Large intestine (tissue), 3 donors: ENCODE measurements at regions not wholly inside any gene's neighbourhood (a gene's known extent, or its start where the extent isn't known, plus 50 kb on each side); places are given as distances from the start of the nearest gene placed in this dataset.

ENCODE experiments used
- DNase-seq, 2 donors: peaks; one replicate each; pipeline versions ENCODE4 v3.0.0 to v3.0.0-alpha.2; 2013
- H3K27ac ChIP-seq: one replicate; pipeline ENCODE4 v1.5.1; 2013; ENCODE audit warnings: low read length
- H3K27me3 ChIP-seq: 2 replicates; pipeline ENCODE4 v1.6.1; 2013; ENCODE audit warnings: low read length; ENCODE audit not compliant: control insufficient read depth, insufficient read depth
- H3K36me3 ChIP-seq: 2 replicates; pipeline ENCODE4 v1.6.1; 2013; ENCODE audit warnings: low read length; ENCODE audit not compliant: control insufficient read depth, insufficient read depth
- H3K4me1 ChIP-seq: one replicate; pipeline ENCODE4 v1.6.1; 2013; ENCODE audit warnings: low read length; ENCODE audit not compliant: control insufficient read depth, insufficient read depth
- H3K4me3 ChIP-seq: one replicate; pipeline ENCODE4 v1.5.1; 2013; ENCODE audit warnings: low read length
- H3K9me3 ChIP-seq: one replicate; pipeline ENCODE4 v1.6.1; 2013; ENCODE audit warnings: mild to moderate bottlenecking, low read depth, low read length, moderate library complexity; ENCODE audit not compliant: control insufficient read depth
- WGBS: methylation state at CpG from one replicate; pipeline ENCODE4 v1.1.5; 2013; ENCODE audit warnings: low lambda C conversion rate; ENCODE audit not compliant: insufficient coverage; 5-methylcytosine and 5-hydroxymethylcytosine counted together

- Histone ChIP-seq H3K9me3 (no peaks in the 10 kb centered on the region), H3K4me3 (no peak overlapping the region), H3K27ac (no peak overlapping the region), H3K4me1 (no peaks in the 10 kb centered on the region), H3K36me3 (no peaks in the 10 kb centered on the region), H3K27me3 (peaks cover 20% of the 10 kb centered on the region)
- DNase-seq = no peak
- no CpG with 5 or more reads among the region's 6 CpGs for WGBS
These were observed 244.1 kb downstream of the BMP7 start for GRCh38 chr20:57022306-57022705.

DNA sequence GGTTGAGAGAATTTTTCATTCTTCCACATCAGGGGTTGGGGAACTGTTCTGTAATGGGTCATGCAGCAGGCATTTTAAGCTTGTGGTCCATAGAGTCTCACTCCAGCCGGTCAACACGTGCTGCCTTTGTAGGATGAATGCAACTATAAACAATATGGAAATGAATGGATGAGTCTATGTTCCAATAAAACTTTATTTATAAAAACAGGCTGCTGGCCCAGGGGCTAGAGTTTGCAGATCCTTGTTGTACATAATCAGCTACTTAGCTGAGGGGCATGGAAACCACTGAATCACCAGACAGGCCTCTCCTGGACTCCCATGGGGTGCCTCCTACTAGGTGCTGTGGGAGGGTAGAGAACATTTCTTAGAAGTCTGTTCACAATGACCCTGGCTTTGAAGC is 243.4 kb downstream of the BMP7 start:
- H3K27ac ChIP-seq = no peak overlapping the region
- no CpG with 5 or more reads among the region's 2 CpGs for WGBS
- no peak for DNase-seq

GRCh38 chr20:57023997-57024396 is 242.4 kb downstream of the BMP7 start:
- Histone ChIP-seq H3K4me1 (no peaks in the 10 kb centered on the region), H3K27me3 (peaks cover 18% of the 10 kb centered on the region), H3K4me3 (no peak overlapping the region), H3K9me3 (no peaks in the 10 kb centered on the region), H3K36me3 (no peaks in the 10 kb centered on the region), H3K27ac (no peak overlapping the region)
- no CpG with 5 or more reads among the region's 9 CpGs for WGBS
- no peak for DNase-seq

More for the DNA sequence above, 243.4 kb downstream of the BMP7 start:
- no peaks in the 10 kb centered on the region for H3K36me3 ChIP-seq
- no peaks in the 10 kb centered on the region for H3K9me3 ChIP-seq
- H3K4me1 ChIP-seq = no peaks in the 10 kb centered on the region
- H3K27me3 ChIP-seq = peaks cover 18% of the 10 kb centered on the region
- no peak overlapping the region for H3K4me3 ChIP-seq

GRCh38 chr20:57024849-57025248 is 241.6 kb downstream of the BMP7 start:
- no peak for DNase-seq
- no peaks in the 10 kb centered on the region for H3K36me3 ChIP-seq
- H3K9me3 ChIP-seq = no peaks in the 10 kb centered on the region
- peaks cover 18% of the 10 kb centered on the region for H3K27me3 ChIP-seq
- no CpG with 5 or more reads among the region's 4 CpGs for WGBS
- H3K4me1 ChIP-seq = no peaks in the 10 kb centered on the region
- H3K4me3 ChIP-seq = no peak overlapping the region
- no peak overlapping the region for H3K27ac ChIP-seq

- Histone ChIP-seq H3K4me1 (no peaks in the 10 kb centered on the region), H3K9me3 (no peaks in the 10 kb centered on the region), H3K27ac (no peak overlapping the region), H3K36me3 (no peaks in the 10 kb centered on the region), H3K27me3 (peaks cover 16% of the 10 kb centered on the region), H3K4me3 (no peak overlapping the region)
- DNase-seq = no peak
- 74% methylated on average over 3 of the region's 3 CpGs for WGBS
These were observed 241.2 kb downstream of the BMP7 start for GRCh38 chr20:57025261-57025660.

DNA sequence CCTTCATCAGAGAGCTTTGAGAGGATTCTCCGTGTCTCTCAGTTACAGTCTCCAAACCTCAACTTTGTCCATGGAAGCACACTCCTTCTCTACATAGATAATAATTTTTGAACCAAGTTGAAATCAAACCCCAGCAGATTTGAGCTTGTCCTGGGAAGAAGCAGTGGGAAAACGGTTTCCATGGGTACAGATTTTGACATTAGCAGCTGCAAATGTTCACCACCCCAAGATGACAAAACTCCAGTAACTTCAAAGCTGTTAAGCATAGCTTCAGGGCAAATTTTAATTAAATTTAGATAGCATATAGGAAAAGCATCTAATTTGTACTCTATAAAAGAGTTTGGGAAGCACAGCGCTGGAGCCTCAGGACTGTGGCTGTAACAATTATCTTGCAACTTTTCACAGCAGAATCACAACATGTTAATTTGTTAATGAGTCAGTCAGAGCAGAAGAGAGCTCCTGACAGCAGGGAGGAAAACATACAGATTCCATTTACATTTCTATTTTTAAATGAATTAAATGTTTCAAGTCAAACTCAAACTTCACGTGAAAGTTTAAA is 240.7 kb downstream of the BMP7 start:
- no peak overlapping the region for H3K4me3 ChIP-seq
- H3K36me3 ChIP-seq = no peaks in the 10 kb centered on the region
- no peak for DNase-seq
- no peaks in the 10 kb centered on the region for H3K9me3 ChIP-seq
- no peaks in the 10 kb centered on the region for H3K4me1 ChIP-seq
- peaks cover 11% of the 10 kb centered on the region for H3K27me3 ChIP-seq
- H3K27ac ChIP-seq = no peak overlapping the region
- WGBS = 51% methylated on average over 2 of the region's 4 CpGs

GRCh38 chr20:57027777-57028176 is 238.7 kb downstream of the BMP7 start:
- Histone ChIP-seq H3K4me1 (no peaks in the 10 kb centered on the region), H3K4me3 (no peak overlapping the region), H3K27ac (no peak overlapping the region), H3K36me3 (no peaks in the 10 kb centered on the region), H3K27me3 (no peaks in the 10 kb centered on the region), H3K9me3 (no peaks in the 10 kb centered on the region)
- DNase-seq = no peak
- 0% methylated on average over 1 of the region's 5 CpGs for WGBS

- Histone ChIP-seq H3K4me3 (no peak overlapping the region), H3K27ac (no peak overlapping the region), H3K27me3 (no peaks in the 10 kb centered on the region), H3K36me3 (no peaks in the 10 kb centered on the region), H3K9me3 (no peaks in the 10 kb centered on the region), H3K4me1 (no peaks in the 10 kb centered on the region)
- peak in 1 of 2 donors; percentile 14 for DNase-seq
- WGBS = 60% methylated on average over 1 of the region's 14 CpGs
These were observed 235.5 kb downstream of the BMP7 start for GRCh38 chr20:57030611-57031600.

GRCh38 chr20:57031867-57032355 is 234.5 kb downstream of the BMP7 start:
- H3K27me3 ChIP-seq = no peaks in the 10 kb centered on the region
- no peaks in the 10 kb centered on the region for H3K9me3 ChIP-seq
- H3K27ac ChIP-seq = no peak overlapping the region
- H3K4me3 ChIP-seq = no peak overlapping the region
- WGBS = no CpG with 5 or more reads among the region's 2 CpGs
- DNase-seq = no peak
- no peaks in the 10 kb centered on the region for H3K36me3 ChIP-seq
- no peaks in the 10 kb centered on the region for H3K4me1 ChIP-seq

DNA sequence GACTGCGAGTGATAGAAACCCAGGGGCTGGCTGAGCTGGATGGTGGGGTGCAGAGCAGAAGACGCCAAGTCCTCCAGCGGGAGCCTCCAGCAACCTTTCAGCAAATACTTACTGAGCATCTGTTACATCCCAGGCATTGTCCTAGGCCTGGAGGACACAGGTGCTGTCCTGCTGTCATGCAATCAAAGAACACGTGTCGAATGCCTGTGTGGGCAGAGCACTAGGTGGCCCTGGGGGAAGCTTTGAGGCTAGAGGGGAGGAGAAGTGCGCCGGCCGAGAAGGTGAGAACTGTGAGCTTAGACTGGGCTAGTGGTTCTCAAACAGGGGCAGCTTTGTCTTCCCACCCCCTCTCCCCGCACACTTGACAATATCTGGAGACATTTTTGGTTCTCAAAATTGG is 233.6 kb downstream of the BMP7 start:
- no peak for DNase-seq
- Histone ChIP-seq H3K9me3 (no peaks in the 10 kb centered on the region), H3K27me3 (no peaks in the 10 kb centered on the region), H3K36me3 (no peaks in the 10 kb centered on the region), H3K4me3 (no peak overlapping the region), H3K4me1 (no peaks in the 10 kb centered on the region), H3K27ac (no peak overlapping the region)
- WGBS = no CpG with 5 or more reads among the region's 9 CpGs
